SK-N-SH treated with all-trans-retinoic acid at 6 μM for 48 hours (cell line): ENCODE measurements at regions not wholly inside any gene's neighbourhood (a gene's known extent, or its start where the extent isn't known, plus 50 kb on each side); places are given as distances from the start of the nearest gene placed in this dataset.

Source experiments
- ATAC-seq: fragments of 200-7000 bp; cut with Tn5 transposase; 3 replicates; pipeline ENCODE4 v1.9.1; 2020; ENCODE audit warnings: mild to moderate bottlenecking, moderate library complexity
- ARNTL ChIP-seq: fragments of 450-650 bp; formaldehyde crosslinking; IDR thresholded peaks from 2 replicates; pipeline ENCODE4 v1.5.0; 2020; ENCODE audit warnings: low read depth, mild to moderate bottlenecking, moderate library complexity, borderline replicate concordance
- BACH2 ChIP-seq: fragments of 250-450 bp; sonication (Bioruptor Pico); IDR thresholded peaks from 2 replicates; pipeline ENCODE4 v1.9.0; 2021; ENCODE audit warnings: mild to moderate bottlenecking, borderline replicate concordance
- CREB5 ChIP-seq: fragments of 250-450 bp; sonication (Bioruptor Pico); IDR thresholded peaks from 2 replicates; pipeline ENCODE4 v1.5.1; 2020; ENCODE audit warnings: low read depth, mild to moderate bottlenecking, moderate library complexity
- CSDC2 ChIP-seq: fragments of 250-450 bp; sonication (Bioruptor Pico); IDR thresholded peaks from 2 replicates; pipeline ENCODE4 v1.5.0; 2020; ENCODE audit warnings: mild to moderate bottlenecking, moderate library complexity
- CSRNP3 ChIP-seq: fragments of 250-450 bp; sonication (Bioruptor Pico); IDR thresholded peaks from 2 replicates; pipeline ENCODE4 v1.5.1; 2021; ENCODE audit warnings: mild to moderate bottlenecking, moderate library complexity
- ESRRG ChIP-seq: fragments of 250-450 bp; sonication (Bioruptor Pico); IDR thresholded peaks from 2 replicates; pipeline ENCODE4 v1.6.1; 2021; ENCODE audit warnings: mild to moderate bottlenecking
- GLIS3 ChIP-seq: fragments of 250-450 bp; sonication (Bioruptor Pico); IDR thresholded peaks from 2 replicates; pipeline ENCODE4 v1.5.0; 2020; ENCODE audit warnings: mild to moderate bottlenecking, moderate library complexity
- ISL1 ChIP-seq: fragments of 250-450 bp; sonication (Bioruptor Pico); IDR thresholded peaks from 2 replicates; pipeline ENCODE4 v2.1.2; 2022; ENCODE audit warnings: mild to moderate bottlenecking, moderate library complexity
- OSR1 ChIP-seq: fragments of 250-450 bp; sonication (Bioruptor Pico); IDR thresholded peaks from 2 replicates; pipeline ENCODE4 v1.8.0; 2022; ENCODE audit warnings: moderate library complexity, mild to moderate bottlenecking, inconsistent platforms
- PATZ1 ChIP-seq: fragments of 250-450 bp; sonication (Bioruptor Pico); IDR thresholded peaks from 2 replicates; pipeline ENCODE4 v1.8.0; 2020; ENCODE audit warnings: mild to moderate bottlenecking, moderate library complexity, borderline replicate concordance
- POU6F1 ChIP-seq: fragments of 250-450 bp; sonication (Bioruptor Pico); IDR thresholded peaks from 2 replicates; pipeline ENCODE4 v1.8.0; 2021; ENCODE audit warnings: low read depth, mild to moderate bottlenecking, moderate library complexity, borderline replicate concordance
- PPARA ChIP-seq: fragments of 250-450 bp; sonication (Bioruptor Pico); IDR thresholded peaks from 2 replicates; pipeline ENCODE4 v1.5.0; 2020; ENCODE audit warnings: mild to moderate bottlenecking, borderline replicate concordance
- RARB ChIP-seq: fragments of 250-450 bp; sonication (Bioruptor Pico); IDR thresholded peaks from 2 replicates; pipeline ENCODE4 v1.8.0; 2021; ENCODE audit warnings: mild to moderate bottlenecking, moderate library complexity
- SNAI2 ChIP-seq: fragments of 250-450 bp; sonication (Bioruptor Pico); IDR thresholded peaks from 2 replicates; pipeline ENCODE4 v1.5.0; 2020; ENCODE audit warnings: mild to moderate bottlenecking, moderate library complexity
- TCF4 ChIP-seq: fragments of 250-450 bp; sonication (Bioruptor Pico); IDR thresholded peaks from 2 replicates; pipeline ENCODE4 v1.8.0; 2021; ENCODE audit warnings: mild to moderate bottlenecking, moderate library complexity, borderline replicate concordance
- TOX ChIP-seq: fragments of 250-450 bp; sonication (Bioruptor Pico); IDR thresholded peaks from 2 replicates; pipeline ENCODE4 v1.8.0; 2021; ENCODE audit warnings: mild to moderate bottlenecking, moderate library complexity, borderline replicate concordance
- TSHZ2 ChIP-seq: fragments of 250-450 bp; sonication (Bioruptor Pico); IDR thresholded peaks from 2 replicates; pipeline ENCODE4 v1.5.0; 2020; ENCODE audit warnings: mild to moderate bottlenecking, moderate library complexity
- ZC3H10 ChIP-seq: fragments of 250-450 bp; sonication (Bioruptor Pico); IDR thresholded peaks from 2 replicates; pipeline ENCODE4 v1.5.1; 2021; ENCODE audit warnings: mild to moderate bottlenecking, moderate library complexity
- ZFP3 ChIP-seq: fragments of 250-450 bp; sonication (Bioruptor Pico); IDR thresholded peaks from 2 replicates; pipeline ENCODE4 v1.5.0; 2020; ENCODE audit warnings: mild to moderate bottlenecking, moderate library complexity
- ZFP30 ChIP-seq: fragments of 450-650 bp; formaldehyde crosslinking; IDR thresholded peaks from 2 replicates; pipeline ENCODE4 v1.5.0; 2022; ENCODE audit warnings: mild to moderate bottlenecking, moderate library complexity
- ZNF565 ChIP-seq: fragments of 450-650 bp; formaldehyde crosslinking; conservative IDR thresholded peaks from 2 replicates; pipeline ENCODE4 v1.5.0; 2020; ENCODE audit warnings: low read depth, mild to moderate bottlenecking, moderate library complexity
- ZNF70 ChIP-seq: fragments of 450-650 bp; formaldehyde crosslinking; IDR thresholded peaks from 2 replicates; pipeline ENCODE4 v1.5.0; 2020; ENCODE audit warnings: mild to moderate bottlenecking, moderate library complexity
- ZNF8 ChIP-seq: fragments of 450-650 bp; formaldehyde crosslinking; IDR thresholded peaks from 2 replicates; pipeline ENCODE4 v1.5.0; 2020; ENCODE audit warnings: mild to moderate bottlenecking, moderate library complexity

- no peak for ATAC-seq
- TF ChIP-seq OSR1 = no peak
- TF ChIP-seq BACH2 (CRISPR knock-in tag) = no peak
- no peak for TF ChIP-seq ARNTL
- no peak for TF ChIP-seq ESRRG (CRISPR knock-in tag)
- TF ChIP-seq RARB (CRISPR knock-in tag) = no peak
- TF ChIP-seq ZFP30 (CRISPR knock-in tag) = no peak
- TF ChIP-seq ZFP3 (CRISPR knock-in tag) = no peak
- TF ChIP-seq CSDC2 (CRISPR knock-in tag) = no peak
- TF ChIP-seq ZNF70 (CRISPR knock-in tag) = no peak
- no peak for TF ChIP-seq PPARA
- no peak for TF ChIP-seq CREB5 (CRISPR knock-in tag)
- no peak for TF ChIP-seq ZNF8 (CRISPR knock-in tag)
- no peak for TF ChIP-seq ISL1 (CRISPR knock-in tag)
- no peak for TF ChIP-seq TOX (CRISPR knock-in tag)
- TF ChIP-seq SNAI2 (CRISPR knock-in tag) = no peak
- TF ChIP-seq PATZ1 (CRISPR knock-in tag) = no peak
- TF ChIP-seq ZNF565 (CRISPR knock-in tag) = no peak
Measured at GRCh38 chrX:26050099-26050498, 88.0 kb upstream of the MAGEB18 start.

- ATAC-seq = no peak
- no peak for TF ChIP-seq ESRRG (CRISPR knock-in tag)
- TF ChIP-seq CREB5 (CRISPR knock-in tag) = no peak
- no peak for TF ChIP-seq ZFP3 (CRISPR knock-in tag)
- no peak for TF ChIP-seq ZNF565 (CRISPR knock-in tag)
- TF ChIP-seq ZFP30 (CRISPR knock-in tag) = no peak
- no peak for TF ChIP-seq RARB (CRISPR knock-in tag)
- no peak for TF ChIP-seq ISL1 (CRISPR knock-in tag)
- TF ChIP-seq ZC3H10 = no peak
- no peak for TF ChIP-seq POU6F1 (CRISPR knock-in tag)
- TF ChIP-seq OSR1 = no peak
- TF ChIP-seq GLIS3 (CRISPR knock-in tag) = no peak
- TF ChIP-seq PPARA = no peak
- no peak for TF ChIP-seq TCF4 (CRISPR knock-in tag)
Measured at GRCh38 chrX:26070882-26071281, 67.3 kb upstream of the MAGEB18 start.

GRCh38 chrX:26071618-26072017 lies 66.5 kb upstream of the MAGEB18 start:
- no peak for ATAC-seq
- no peak for TF ChIP-seq CREB5 (CRISPR knock-in tag)
- TF ChIP-seq ISL1 (CRISPR knock-in tag) = no peak
- TF ChIP-seq, all 23 proteins: peak for 0

GRCh38 chrX:26083093-26083492 lies 55.0 kb upstream of the MAGEB18 start:
- ATAC-seq = no peak
- no peak for TF ChIP-seq ZNF70 (CRISPR knock-in tag)
- TF ChIP-seq ZFP30 (CRISPR knock-in tag) = no peak
- TF ChIP-seq TOX (CRISPR knock-in tag) = no peak
- TF ChIP-seq PPARA = no peak
- TF ChIP-seq ZNF565 (CRISPR knock-in tag) = no peak
- TF ChIP-seq TCF4 (CRISPR knock-in tag) = no peak
- TF ChIP-seq ZNF8 (CRISPR knock-in tag) = no peak
- TF ChIP-seq RARB (CRISPR knock-in tag) = no peak
- TF ChIP-seq TSHZ2 (CRISPR knock-in tag) = no peak
- no peak for TF ChIP-seq ESRRG (CRISPR knock-in tag)
- no peak for TF ChIP-seq CSDC2 (CRISPR knock-in tag)
- no peak for TF ChIP-seq SNAI2 (CRISPR knock-in tag)
- no peak for TF ChIP-seq CSRNP3 (CRISPR knock-in tag)
- TF ChIP-seq OSR1 = no peak
